PC-9 (cell line): ENCODE measurements at regions not wholly inside any gene's neighbourhood (a gene's known extent, or its start where the extent isn't known, plus 50 kb on each side); places are given as distances from the start of the nearest gene placed in this dataset.

Experiments used
- BruUV-seq: library from RNA; stranded (reverse); fragments of 400-500 nt; replicated peaks from 2 replicates; lab custom pipeline; 2021; lab: Mats Ljungman, UMichigan
- CTCF ChIA-PET: fragments of 300-600 bp; sonication (Branson Sonifier 250); formaldehyde crosslinking; loops from one replicate; lab custom pipeline; 2022; ENCODE audit warnings: antibody characterized with exemption; lab: Charles Lee
- POLR2A ChIA-PET: fragments of 300-600 bp; sonication (Branson Sonifier 250); formaldehyde crosslinking; loops from one replicate; lab custom pipeline; 2022; ENCODE audit warnings: antibody characterized with exemption; ENCODE audit not compliant: unreplicated experiment; lab: Charles Lee
- DNase-seq, 2 experiments: peaks; one replicate each; pipeline versions ENCODE4 v3.0.0 to v3.0.0-alpha.2; 2015 to 2022; ENCODE audit warnings: mixed read lengths in 1 of 2
- H2AFZ ChIP-seq: fragments of 200-600 bp; sonication (generic); 2 replicates; pipeline ENCODE4 v1.8.1; 2017; ENCODE audit warnings: antibody characterized with exemption
- H3F3A ChIP-seq: fragments of 200-600 bp; sonication (generic); 2 replicates; pipeline ENCODE4 v1.8.1; 2017; ENCODE audit warnings: antibody characterized with exemption, mild to moderate bottlenecking, low read depth; ENCODE audit not compliant: insufficient read depth
- H3K27ac ChIP-seq: fragments of 200-600 bp; sonication (generic); 2 replicates; pipeline ENCODE4 v1.6.1; 2016; ENCODE audit warnings: mixed run types
- H3K27me3 ChIP-seq: fragments of 200-600 bp; sonication (generic); 2 replicates; pipeline ENCODE4 v1.6.1; 2016; ENCODE audit warnings: low read depth, mixed run types; ENCODE audit not compliant: insufficient read depth
- H3K36me3 ChIP-seq: fragments of 200-600 bp; sonication (generic); 2 replicates; pipeline ENCODE4 v1.6.1; 2016; ENCODE audit warnings: low read depth, mixed run types
- H3K4me1 ChIP-seq: fragments of 200-600 bp; sonication (generic); replicated peaks from 2 replicates; pipeline ENCODE4 v1.6.1; 2016; ENCODE audit warnings: mixed run types; ENCODE audit not compliant: insufficient read depth
- H3K4me2 ChIP-seq: fragments of 200-600 bp; sonication (generic); 2 replicates; pipeline ENCODE4 v1.6.1; 2017; ENCODE audit warnings: mixed run types
- H3K4me3 ChIP-seq: fragments of 200-600 bp; sonication (generic); 2 replicates; pipeline ENCODE4 v1.6.1; 2016; ENCODE audit warnings: mixed run types
- H3K79me2 ChIP-seq: fragments of 200-600 bp; sonication (generic); 2 replicates; pipeline ENCODE4 v1.6.1; 2017; ENCODE audit warnings: low read depth, mixed run types
- H3K9me2 ChIP-seq: fragments of 200-600 bp; sonication (generic); 2 replicates; pipeline ENCODE4 v1.8.1; 2017; ENCODE audit warnings: mild to moderate bottlenecking; ENCODE audit not compliant: insufficient read depth
- H3K9me3 ChIP-seq: fragments of 200-600 bp; sonication (generic); 2 replicates; pipeline ENCODE4 v1.8.1; 2016; ENCODE audit warnings: low read depth; ENCODE audit not compliant: insufficient read depth
- H4K20me1 ChIP-seq: fragments of 200-600 bp; sonication (generic); 2 replicates; pipeline ENCODE4 v1.8.1; 2017; ENCODE audit not compliant: insufficient read depth
- EZH2 ChIP-seq: fragments of 200-600 bp; sonication (generic); IDR thresholded peaks from 2 replicates; pipeline ENCODE4 v1.8.0; 2017; ENCODE audit warnings: antibody characterized with exemption, low read depth
- intact Hi-C: fragments of 100-400 bp; cut with micrococcal nuclease; formaldehyde crosslinking; loops from one replicate; pipeline ENCODE4 v1.10.0; 2022; ENCODE audit not compliant: unreplicated experiment
- TF ChIP-seq, protein P1 (sequence below): fragments of 200-600 bp; sonication (generic); conservative IDR thresholded peaks from 2 replicates; pipeline ENCODE4 v1.6.1; 2017; ENCODE audit warnings: mixed run types, antibody characterized with exemption, mild to moderate bottlenecking, moderate library complexity

DNA sequence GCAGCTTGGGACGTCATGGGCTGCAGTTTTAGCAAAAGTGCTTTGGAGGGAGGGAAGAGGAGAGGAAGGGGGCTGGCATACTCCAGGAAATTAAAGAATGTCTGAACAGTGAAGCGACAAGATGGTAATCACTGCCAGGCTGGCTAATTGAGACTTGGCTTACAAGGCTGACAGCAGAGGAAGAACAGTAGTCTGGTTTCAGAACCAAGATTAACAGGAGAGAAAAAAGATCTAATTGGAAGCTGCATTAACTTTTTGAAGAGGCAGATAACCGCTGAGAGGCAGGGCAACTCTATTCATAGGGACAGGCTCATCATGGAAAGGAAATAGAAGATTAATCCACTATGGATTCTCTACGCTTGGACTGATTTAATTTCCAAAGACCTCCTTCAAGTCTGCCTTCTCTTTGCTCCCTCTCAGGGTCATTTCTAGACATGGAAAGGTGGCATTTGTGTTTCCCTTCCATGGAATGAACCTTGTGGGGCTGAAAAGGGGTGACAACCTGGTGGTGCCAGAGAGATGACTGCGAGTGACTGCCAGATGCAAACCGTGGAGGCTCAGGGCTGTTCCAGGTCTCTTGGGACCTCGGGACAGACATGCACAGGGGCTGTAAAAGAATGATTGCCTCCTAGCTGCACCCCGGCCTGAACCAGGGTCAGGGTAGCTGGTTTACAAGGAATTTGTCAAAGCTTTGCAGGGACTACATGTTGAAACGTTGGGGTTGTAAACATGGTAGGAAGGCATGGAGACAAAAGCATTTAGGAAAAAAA is 210.2 kb upstream of the NPY start:
- no peaks in the 10 kb centered on the region for H3K36me3 ChIP-seq
- H3F3A ChIP-seq = peaks cover 9% of the 10 kb centered on the region
- DNase-seq = no peak
- H3K4me2 ChIP-seq = no peak overlapping the region; the same call in 1 of the 2 replicates
- CTCF ChIA-PET = no interaction called here
- intact Hi-C loops = no loop called here
- BruUV-seq = no TSS peak
- no peaks in the 10 kb centered on the region for H3K79me2 ChIP-seq
- peaks cover 24% of the 10 kb centered on the region for H3K4me1 ChIP-seq
- H3K9me2 ChIP-seq = no peaks in the 10 kb centered on the region
- H3K4me3 ChIP-seq = no peak overlapping the region
- H3K9me3 ChIP-seq = no peaks in the 10 kb centered on the region
- H2AFZ ChIP-seq = no peak overlapping the region
- no peaks in the 10 kb centered on the region for H4K20me1 ChIP-seq
- no peaks in the 10 kb centered on the region for H3K27me3 ChIP-seq
- no peak overlapping the region for H3K27ac ChIP-seq
- POLR2A ChIA-PET = no interaction called here
- TF ChIP-seq, protein P1, sequence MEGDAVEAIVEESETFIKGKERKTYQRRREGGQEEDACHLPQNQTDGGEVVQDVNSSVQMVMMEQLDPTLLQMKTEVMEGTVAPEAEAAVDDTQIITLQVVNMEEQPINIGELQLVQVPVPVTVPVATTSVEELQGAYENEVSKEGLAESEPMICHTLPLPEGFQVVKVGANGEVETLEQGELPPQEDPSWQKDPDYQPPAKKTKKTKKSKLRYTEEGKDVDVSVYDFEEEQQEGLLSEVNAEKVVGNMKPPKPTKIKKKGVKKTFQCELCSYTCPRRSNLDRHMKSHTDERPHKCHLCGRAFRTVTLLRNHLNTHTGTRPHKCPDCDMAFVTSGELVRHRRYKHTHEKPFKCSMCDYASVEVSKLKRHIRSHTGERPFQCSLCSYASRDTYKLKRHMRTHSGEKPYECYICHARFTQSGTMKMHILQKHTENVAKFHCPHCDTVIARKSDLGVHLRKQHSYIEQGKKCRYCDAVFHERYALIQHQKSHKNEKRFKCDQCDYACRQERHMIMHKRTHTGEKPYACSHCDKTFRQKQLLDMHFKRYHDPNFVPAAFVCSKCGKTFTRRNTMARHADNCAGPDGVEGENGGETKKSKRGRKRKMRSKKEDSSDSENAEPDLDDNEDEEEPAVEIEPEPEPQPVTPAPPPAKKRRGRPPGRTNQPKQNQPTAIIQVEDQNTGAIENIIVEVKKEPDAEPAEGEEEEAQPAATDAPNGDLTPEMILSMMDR = no peak
- no peak for TF ChIP-seq EZH2

DNA sequence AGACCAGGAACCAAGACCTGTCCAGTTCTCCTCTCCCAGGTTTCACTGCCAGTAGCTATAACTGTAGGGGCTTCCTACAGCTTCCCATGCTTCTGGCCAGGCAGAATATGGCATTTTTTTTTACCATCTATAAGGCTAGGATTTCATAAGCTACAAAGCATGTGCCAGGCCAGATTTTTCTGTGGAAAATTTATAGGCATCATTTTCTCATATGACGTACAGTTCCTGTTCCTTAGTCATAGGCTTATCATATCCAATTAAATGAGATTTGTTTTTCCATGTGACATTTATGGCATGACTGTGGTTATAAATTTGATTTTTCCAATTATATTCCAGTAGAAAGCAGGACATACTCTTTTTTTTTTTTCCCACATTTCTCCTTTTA is 208.6 kb upstream of the NPY start:
- H3K27ac ChIP-seq = peak overlapping the region; percentile 84
- no peaks in the 10 kb centered on the region for H3K79me2 ChIP-seq
- H3K9me2 ChIP-seq = no peaks in the 10 kb centered on the region
- no peaks in the 10 kb centered on the region for H3K27me3 ChIP-seq
- H3K9me3 ChIP-seq = no peaks in the 10 kb centered on the region
- peak overlapping the region; percentile 49; the same call in 1 of the 2 replicates for H3K4me3 ChIP-seq
- no peak for TF ChIP-seq EZH2
- TF ChIP-seq, protein P1 = no peak
- H3K4me2 ChIP-seq = peak overlapping the region; percentile 75
- intact Hi-C loops = no loop called here
- peak overlapping the region; percentile 81 for H2AFZ ChIP-seq
- BruUV-seq = no TSS peak
- no peaks in the 10 kb centered on the region for H4K20me1 ChIP-seq
- ChIA-PET CTCF (no interaction called here), POLR2A (no interaction called here)
- peak in 1 of 2 experiments; percentile 82 for DNase-seq
- H3K36me3 ChIP-seq = no peaks in the 10 kb centered on the region
- peaks cover 9% of the 10 kb centered on the region for H3F3A ChIP-seq
- H3K4me1 ChIP-seq = peaks cover 24% of the 10 kb centered on the region

- intact Hi-C loops = no loop called here
- no TSS peak for BruUV-seq
- no peaks in the 10 kb centered on the region for H3K4me1 ChIP-seq
- no peak overlapping the region for H3K4me3 ChIP-seq
- H3F3A ChIP-seq = no peaks in the 10 kb centered on the region
- no peaks in the 10 kb centered on the region for H3K79me2 ChIP-seq
- TF ChIP-seq EZH2 = no peak
- TF ChIP-seq, protein P1 = no peak
- H3K9me3 ChIP-seq = peaks cover 14% of the 10 kb centered on the region; the same call in 1 of the 2 replicates
- H3K4me2 ChIP-seq = no peak overlapping the region
- H4K20me1 ChIP-seq = no peaks in the 10 kb centered on the region
- no peaks in the 10 kb centered on the region for H3K36me3 ChIP-seq
- no peak for DNase-seq
- no peaks in the 10 kb centered on the region for H3K27me3 ChIP-seq
- no peak overlapping the region for H3K27ac ChIP-seq
- ChIA-PET POLR2A (no interaction called here), CTCF (no interaction called here)
- no peaks in the 10 kb centered on the region for H3K9me2 ChIP-seq
- H2AFZ ChIP-seq = no peak overlapping the region
These were observed 201.2 kb upstream of the NPY start for GRCh38 chr7:24082826-24083225.
